ENCODE measurements at regions not wholly inside any gene's neighbourhood (a gene's known extent, or its start where the extent isn't known, plus 50 kb on each side); places are given as distances from the start of the nearest gene placed in this dataset.

DNA sequence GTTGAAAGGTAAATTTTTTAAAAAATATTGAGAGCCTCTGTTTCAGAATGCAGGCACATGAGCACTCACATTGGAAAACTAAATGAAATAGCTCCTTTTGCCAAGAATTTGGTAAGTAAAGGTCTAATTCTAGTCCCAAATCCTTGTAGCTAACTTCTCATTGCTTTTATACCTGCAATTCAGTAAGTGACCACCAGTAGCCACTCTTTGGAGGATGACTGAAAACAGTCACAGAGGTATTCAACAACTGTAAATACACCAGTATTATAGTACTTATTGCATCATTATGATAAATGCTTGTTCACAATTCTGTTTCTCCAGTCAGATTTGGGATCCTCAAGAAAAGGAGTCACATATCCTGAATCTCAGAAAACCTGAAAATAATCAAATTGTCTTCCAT, 562.4 kb upstream of the CDH11 start:
- TF ChIP-seq, protein P1, sequence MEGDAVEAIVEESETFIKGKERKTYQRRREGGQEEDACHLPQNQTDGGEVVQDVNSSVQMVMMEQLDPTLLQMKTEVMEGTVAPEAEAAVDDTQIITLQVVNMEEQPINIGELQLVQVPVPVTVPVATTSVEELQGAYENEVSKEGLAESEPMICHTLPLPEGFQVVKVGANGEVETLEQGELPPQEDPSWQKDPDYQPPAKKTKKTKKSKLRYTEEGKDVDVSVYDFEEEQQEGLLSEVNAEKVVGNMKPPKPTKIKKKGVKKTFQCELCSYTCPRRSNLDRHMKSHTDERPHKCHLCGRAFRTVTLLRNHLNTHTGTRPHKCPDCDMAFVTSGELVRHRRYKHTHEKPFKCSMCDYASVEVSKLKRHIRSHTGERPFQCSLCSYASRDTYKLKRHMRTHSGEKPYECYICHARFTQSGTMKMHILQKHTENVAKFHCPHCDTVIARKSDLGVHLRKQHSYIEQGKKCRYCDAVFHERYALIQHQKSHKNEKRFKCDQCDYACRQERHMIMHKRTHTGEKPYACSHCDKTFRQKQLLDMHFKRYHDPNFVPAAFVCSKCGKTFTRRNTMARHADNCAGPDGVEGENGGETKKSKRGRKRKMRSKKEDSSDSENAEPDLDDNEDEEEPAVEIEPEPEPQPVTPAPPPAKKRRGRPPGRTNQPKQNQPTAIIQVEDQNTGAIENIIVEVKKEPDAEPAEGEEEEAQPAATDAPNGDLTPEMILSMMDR (IDR thresholded peaks at IDR 0.05) = no peak
- TF ChIP-seq EP300 (IDR thresholded peaks at IDR 0.05) (no peak), POLR2A (IDR thresholded peaks at IDR 0.05) (no peak), POLR2AphosphoS5 (IDR thresholded peaks at IDR 0.05) (no peak)

Measured in suprapubic skin (tissue), 4 donors.